ENCODE measurements at regions not wholly inside any gene's neighbourhood (a gene's known extent, or its start where the extent isn't known, plus 50 kb on each side); places are given as distances from the start of the nearest gene placed in this dataset.

DNA sequence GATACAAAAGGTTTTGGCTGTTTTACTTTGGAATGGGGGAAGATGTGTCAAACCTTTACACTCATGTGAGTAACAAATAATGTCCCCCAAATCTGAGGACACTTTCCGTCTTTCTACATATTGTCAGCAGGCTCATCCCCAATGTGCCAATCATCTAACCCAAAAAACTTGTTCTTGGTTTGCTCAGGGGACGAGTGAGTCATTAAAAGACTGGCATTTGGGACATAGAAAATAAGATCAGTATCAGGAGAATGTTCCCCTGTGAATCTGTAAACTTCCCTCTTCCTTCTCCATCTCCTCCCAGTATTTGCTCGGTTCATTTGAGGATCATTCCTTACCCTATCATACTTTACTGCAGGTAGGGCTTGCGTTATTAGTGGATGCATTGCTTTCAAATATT is 194.1 kb upstream of the RUNX1 start:
- no peak for TF ChIP-seq ZNF670 (CRISPR knock-in tag; IDR thresholded peaks at IDR 0.05; ENCODE audit: borderline replicate concordance)
- TF ChIP-seq, protein P1, sequence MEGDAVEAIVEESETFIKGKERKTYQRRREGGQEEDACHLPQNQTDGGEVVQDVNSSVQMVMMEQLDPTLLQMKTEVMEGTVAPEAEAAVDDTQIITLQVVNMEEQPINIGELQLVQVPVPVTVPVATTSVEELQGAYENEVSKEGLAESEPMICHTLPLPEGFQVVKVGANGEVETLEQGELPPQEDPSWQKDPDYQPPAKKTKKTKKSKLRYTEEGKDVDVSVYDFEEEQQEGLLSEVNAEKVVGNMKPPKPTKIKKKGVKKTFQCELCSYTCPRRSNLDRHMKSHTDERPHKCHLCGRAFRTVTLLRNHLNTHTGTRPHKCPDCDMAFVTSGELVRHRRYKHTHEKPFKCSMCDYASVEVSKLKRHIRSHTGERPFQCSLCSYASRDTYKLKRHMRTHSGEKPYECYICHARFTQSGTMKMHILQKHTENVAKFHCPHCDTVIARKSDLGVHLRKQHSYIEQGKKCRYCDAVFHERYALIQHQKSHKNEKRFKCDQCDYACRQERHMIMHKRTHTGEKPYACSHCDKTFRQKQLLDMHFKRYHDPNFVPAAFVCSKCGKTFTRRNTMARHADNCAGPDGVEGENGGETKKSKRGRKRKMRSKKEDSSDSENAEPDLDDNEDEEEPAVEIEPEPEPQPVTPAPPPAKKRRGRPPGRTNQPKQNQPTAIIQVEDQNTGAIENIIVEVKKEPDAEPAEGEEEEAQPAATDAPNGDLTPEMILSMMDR (CRISPR knock-in tag; IDR thresholded peaks at IDR 0.05): no peak
- TF ChIP-seq TBL1XR1 (IDR thresholded peaks at IDR 0.05; ENCODE audit: borderline replicate concordance, low read length, partially characterized antibody): no peak
- no peak for TF ChIP-seq NFIC (IDR thresholded peaks at IDR 0.05; ENCODE audit: low read length)
- TF ChIP-seq ZNF30 (CRISPR knock-in tag; IDR thresholded peaks at IDR 0.05): no peak
- TF ChIP-seq, protein P2, sequence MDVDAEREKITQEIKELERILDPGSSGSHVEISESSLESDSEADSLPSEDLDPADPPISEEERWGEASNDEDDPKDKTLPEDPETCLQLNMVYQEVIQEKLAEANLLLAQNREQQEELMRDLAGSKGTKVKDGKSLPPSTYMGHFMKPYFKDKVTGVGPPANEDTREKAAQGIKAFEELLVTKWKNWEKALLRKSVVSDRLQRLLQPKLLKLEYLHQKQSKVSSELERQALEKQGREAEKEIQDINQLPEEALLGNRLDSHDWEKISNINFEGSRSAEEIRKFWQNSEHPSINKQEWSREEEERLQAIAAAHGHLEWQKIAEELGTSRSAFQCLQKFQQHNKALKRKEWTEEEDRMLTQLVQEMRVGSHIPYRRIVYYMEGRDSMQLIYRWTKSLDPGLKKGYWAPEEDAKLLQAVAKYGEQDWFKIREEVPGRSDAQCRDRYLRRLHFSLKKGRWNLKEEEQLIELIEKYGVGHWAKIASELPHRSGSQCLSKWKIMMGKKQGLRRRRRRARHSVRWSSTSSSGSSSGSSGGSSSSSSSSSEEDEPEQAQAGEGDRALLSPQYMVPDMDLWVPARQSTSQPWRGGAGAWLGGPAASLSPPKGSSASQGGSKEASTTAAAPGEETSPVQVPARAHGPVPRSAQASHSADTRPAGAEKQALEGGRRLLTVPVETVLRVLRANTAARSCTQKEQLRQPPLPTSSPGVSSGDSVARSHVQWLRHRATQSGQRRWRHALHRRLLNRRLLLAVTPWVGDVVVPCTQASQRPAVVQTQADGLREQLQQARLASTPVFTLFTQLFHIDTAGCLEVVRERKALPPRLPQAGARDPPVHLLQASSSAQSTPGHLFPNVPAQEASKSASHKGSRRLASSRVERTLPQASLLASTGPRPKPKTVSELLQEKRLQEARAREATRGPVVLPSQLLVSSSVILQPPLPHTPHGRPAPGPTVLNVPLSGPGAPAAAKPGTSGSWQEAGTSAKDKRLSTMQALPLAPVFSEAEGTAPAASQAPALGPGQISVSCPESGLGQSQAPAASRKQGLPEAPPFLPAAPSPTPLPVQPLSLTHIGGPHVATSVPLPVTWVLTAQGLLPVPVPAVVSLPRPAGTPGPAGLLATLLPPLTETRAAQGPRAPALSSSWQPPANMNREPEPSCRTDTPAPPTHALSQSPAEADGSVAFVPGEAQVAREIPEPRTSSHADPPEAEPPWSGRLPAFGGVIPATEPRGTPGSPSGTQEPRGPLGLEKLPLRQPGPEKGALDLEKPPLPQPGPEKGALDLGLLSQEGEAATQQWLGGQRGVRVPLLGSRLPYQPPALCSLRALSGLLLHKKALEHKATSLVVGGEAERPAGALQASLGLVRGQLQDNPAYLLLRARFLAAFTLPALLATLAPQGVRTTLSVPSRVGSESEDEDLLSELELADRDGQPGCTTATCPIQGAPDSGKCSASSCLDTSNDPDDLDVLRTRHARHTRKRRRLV (CRISPR knock-in tag; IDR thresholded peaks at IDR 0.05): no peak
- TF ChIP-seq ADNP (CRISPR knock-in tag; IDR thresholded peaks at IDR 0.05): no peak
- TF ChIP-seq POLR2AphosphoS5 (IDR thresholded peaks at IDR 0.05; ENCODE audit: low read depth, low read length): no peak
- TF ChIP-seq, protein P3, sequence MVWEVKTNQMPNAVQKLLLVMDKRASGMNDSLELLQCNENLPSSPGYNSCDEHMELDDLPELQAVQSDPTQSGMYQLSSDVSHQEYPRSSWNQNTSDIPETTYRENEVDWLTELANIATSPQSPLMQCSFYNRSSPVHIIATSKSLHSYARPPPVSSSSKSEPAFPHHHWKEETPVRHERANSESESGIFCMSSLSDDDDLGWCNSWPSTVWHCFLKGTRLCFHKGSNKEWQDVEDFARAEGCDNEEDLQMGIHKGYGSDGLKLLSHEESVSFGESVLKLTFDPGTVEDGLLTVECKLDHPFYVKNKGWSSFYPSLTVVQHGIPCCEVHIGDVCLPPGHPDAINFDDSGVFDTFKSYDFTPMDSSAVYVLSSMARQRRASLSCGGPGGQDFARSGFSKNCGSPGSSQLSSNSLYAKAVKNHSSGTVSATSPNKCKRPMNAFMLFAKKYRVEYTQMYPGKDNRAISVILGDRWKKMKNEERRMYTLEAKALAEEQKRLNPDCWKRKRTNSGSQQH (CRISPR knock-in tag; IDR thresholded peaks at IDR 0.05; ENCODE audit: low read depth): no peak

Measured in HepG2 (cell line).